GM21825 (cell line): ENCODE measurements at regions not wholly inside any gene's neighbourhood (a gene's known extent, or its start where the extent isn't known, plus 50 kb on each side); places are given as distances from the start of the nearest gene placed in this dataset.
"Not testable (repeated sequence)": the region's sequence is repeated elsewhere in the genome, so short reads cannot be mapped to it uniquely, and the experiment has no call there.

ENCODE experiments used
- ATAC-seq: cut with Tn5 transposase; IDR thresholded peaks from one replicate; pipeline ENCODE4 v1.9.1; 2021; ENCODE audit warnings: mild to moderate bottlenecking, moderate library complexity; ENCODE audit not compliant: unreplicated experiment

DNA sequence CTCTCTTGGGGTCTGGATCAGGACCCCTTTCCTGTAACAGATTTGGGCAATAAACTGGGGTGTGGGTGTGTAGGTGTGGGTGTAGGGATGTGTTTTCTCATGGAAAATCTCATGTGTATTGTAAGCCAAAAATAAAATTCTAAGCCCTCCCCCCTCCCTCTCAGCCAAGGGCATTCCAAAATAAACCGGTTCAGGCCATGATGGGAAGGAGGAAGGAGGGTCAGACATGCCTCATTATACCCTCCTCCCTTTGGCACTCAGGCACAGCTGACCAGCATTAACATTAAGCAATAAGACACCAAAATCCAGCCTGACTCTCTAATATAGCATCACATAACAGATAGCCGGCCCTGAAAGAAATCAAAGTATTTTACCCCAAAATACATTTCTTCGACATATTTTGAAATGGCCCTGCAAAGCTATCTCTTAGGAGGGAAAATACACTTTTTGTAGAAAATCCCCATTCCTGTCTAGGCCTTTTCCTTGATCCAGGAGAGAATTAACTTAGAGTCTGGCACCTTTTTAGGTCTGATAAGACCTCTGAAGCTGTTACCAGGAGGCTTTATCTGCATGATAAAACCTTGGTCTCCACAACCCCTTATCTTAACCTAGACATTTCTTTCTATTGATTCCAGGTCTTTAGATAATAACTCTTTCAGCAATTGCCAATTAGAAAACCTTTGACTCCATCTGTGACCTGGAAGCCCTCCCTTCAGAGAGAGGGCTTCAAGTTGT lies 128.7 kb upstream of the COL5A2 start:
- no peak for ATAC-seq

DNA sequence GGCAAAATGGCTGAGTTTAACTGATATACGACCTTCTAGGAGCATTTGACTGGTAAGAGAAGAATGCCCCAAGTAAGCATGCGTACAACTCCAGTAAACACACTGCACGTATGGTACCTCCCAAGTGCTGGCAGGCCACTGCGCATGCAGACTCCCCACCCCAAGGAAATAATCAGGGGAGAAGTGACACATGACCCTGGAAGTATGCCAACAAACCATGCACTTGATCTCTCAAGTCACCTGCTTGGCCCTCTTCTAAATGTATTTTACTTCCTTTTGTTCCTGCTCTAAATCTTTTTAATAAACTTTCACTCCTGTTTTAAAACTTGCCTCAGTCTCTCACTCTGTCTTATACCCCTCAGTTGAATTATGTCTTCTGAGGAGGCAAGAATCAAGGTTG lies 129.8 kb upstream of the COL5A2 start:
- no peak for ATAC-seq

DNA sequence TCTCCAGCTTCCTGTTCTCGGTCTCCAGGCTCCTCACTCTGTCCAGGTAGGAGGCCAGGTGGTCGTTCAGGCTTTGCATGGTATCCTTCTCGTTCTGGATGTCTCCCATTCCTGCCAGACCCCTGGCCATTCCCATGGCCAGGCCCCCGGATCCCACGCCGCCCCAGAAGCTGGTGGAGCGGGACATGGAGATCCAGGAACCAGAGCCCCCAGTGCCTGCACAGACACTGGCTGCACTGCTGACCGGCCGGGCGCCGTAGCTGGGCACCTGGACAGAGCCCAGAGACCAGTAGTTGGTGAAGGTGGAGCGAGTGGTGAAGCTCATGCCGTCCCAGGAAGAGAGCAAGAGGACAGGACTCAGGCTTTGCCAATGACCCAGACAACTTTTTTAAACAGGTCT lies 129.1 kb upstream of the WDR75 start:
- ATAC-seq: no peak

DNA sequence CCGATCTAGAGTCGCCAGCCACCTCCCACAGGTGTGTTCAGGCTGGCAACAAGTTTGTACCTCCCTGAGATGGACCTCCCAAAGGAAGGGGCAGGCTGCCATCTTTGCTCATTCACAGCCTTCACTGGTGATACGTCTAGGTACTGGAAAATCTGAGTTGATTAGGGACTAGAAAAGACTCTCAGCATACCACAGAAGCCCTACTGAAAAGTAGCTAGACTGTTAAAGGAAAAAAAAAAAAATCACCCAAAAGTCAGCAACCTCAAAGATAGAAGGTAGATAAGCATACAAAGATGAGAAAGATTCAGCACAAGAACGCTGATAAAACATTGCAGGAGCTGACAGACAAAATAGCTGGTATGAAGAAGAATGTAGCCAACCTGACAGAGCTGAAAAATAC lies 128.6 kb upstream of the WDR75 start:
- ATAC-seq: no peak

GRCh38 chr2:189318761-189319160 lies 122.5 kb upstream of the WDR75 start:
- no peak for ATAC-seq

GRCh38 chr2:189319424-189319823 lies 121.8 kb upstream of the WDR75 start:
- not testable (repeated sequence) for ATAC-seq

GRCh38 chr2:189327879-189328847 lies 113.1 kb upstream of the WDR75 start:
- ATAC-seq: no peak

- ATAC-seq: no peak
Observed at GRCh38 chr2:189328848-189329245, 112.4 kb upstream of the WDR75 start.

DNA sequence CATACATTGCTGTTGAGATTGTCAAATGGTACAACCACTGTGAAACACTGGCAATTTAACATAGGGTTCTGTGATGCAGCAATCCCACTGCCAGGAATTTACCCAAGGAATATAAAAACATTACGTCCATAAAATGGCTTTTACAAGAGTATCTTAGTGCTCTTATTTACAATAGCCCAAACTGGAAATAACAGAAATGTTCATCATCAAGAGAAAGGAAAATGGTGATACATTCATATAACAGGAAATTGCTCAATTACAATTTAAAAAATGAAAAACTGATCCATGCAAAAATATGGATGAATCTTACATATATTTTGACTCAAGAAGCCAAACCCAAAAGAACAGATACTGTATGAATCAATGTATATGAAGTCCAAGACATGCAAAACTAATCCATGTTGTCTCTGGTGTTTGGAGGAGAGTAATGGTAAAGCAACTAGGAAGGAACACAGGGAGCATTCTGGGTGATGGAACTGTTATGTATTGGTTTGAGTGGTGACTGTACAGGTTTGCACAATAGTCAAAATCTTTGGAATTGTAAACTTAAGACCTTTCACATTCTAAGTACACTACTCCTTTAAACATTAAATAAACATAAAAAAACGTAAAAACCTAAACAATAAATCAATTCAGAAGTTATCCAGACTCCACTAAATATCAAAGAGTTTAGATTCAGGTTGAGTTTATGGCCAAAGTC lies 104.8 kb upstream of the WDR75 start:
- ATAC-seq: no peak

GRCh38 chr2:189337656-189338055 lies 103.6 kb upstream of the WDR75 start:
- no peak for ATAC-seq

- ATAC-seq: no peak
Observed at GRCh38 chr2:189338115-189338514, 103.2 kb upstream of the WDR75 start.

- ATAC-seq: no peak
Observed at GRCh38 chr2:189341077-189341476, 100.2 kb upstream of the WDR75 start.

- no peak for ATAC-seq
Observed at GRCh38 chr2:189344043-189344442, 97.2 kb upstream of the WDR75 start.

DNA sequence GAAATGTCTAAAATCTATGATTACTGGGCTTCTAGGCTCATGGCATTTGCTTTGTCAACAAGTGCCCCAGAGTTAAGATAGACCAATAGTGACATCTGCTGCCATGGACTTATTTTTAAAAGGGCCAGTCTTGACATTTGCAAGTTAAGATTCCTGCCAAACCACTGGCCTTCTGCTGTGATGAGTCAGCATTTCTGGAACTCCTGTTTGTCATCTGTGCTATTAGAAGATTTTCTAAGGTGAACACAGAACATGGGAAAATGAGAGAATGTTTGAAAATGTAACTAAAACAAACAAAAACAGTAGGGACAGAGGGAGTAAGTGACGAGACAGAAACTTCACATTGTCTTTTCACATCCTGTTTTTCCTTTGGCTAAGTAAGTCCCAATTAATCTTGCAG lies 93.7 kb upstream of the WDR75 start:
- peak; percentile 77 for ATAC-seq

GRCh38 chr2:189348369-189348768 lies 92.9 kb upstream of the WDR75 start:
- no peak for ATAC-seq

GRCh38 chr2:189350540-189351209 lies 90.6 kb upstream of the WDR75 start:
- no peak for ATAC-seq

DNA sequence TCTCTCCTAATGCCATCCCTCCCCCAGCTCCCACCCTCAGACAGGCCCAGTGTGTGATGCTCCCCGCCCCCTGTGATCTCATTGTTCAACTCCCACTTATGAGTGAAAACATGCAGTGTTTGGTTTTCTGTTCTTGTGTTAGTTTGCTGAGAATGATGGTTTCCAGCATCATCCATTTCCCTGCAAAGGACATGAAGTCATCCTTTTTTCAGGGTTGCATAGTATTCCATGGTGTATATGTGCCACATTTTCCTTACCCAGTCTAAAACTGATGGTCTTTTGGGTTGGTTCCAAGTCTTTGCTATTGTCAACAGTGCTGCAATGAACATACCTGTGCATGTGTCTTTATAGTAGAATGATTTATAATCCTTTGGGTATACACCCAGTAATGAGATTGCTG lies 89.3 kb upstream of the WDR75 start:
- ATAC-seq: not testable (repeated sequence)

DNA sequence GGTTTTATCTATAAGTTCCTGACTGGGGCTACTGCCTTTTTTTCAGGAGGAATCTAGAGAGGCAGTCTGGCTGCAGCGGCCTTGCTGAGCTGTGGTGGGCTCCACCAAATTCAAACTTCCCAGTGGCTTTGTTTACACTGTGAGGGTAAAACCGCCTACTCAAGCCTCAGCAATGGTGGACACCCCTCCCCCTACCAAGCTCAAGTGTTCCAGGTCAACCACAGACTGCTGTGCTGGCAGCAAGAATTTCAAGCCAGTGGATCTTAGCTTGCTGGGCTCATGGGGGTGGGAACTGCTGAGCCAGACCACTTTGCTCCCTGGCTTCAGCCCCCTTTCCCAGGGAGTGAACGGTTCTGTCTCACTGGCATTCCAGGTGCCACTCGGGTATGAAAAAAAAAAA lies 83.9 kb upstream of the WDR75 start:
- not testable (repeated sequence) for ATAC-seq

DNA sequence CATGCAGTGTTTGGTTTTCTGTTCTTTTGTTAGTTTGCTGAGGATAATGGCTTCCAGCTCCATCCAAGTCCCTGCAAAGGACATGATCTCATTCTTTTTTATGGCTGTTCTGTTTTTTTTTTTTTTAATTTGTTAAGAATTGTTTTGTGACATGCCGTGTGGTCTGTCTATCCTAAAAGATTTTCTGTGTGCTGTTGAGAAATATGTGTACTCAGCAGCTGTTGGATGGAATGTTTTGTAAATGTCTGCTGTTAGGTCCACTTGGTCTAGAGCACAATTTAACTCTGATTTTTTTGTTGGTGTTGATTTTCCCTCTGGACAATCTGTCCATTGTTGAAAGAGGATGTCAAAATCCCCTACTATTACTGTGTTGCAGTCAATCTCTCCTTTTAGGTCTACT lies 80.4 kb upstream of the WDR75 start:
- ATAC-seq: no peak

DNA sequence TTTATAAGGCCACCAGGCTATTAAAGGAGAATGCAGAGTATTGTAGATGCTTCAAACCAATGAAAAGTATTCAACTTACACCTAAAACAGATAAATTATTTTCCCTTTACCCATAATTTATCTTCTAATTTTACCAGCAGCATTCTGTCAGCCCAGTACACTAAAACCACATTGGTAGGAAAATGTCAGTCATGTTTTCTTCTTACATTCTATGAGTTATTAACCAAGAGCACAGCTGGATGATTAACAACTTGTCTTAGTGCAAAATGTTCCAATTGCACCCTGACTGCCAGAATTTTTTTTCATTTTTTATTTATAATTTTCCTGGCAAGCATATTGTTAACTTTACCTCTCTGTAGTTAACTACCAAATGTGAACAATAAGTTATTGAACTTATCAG lies 79.0 kb upstream of the WDR75 start:
- ATAC-seq: no peak

DNA sequence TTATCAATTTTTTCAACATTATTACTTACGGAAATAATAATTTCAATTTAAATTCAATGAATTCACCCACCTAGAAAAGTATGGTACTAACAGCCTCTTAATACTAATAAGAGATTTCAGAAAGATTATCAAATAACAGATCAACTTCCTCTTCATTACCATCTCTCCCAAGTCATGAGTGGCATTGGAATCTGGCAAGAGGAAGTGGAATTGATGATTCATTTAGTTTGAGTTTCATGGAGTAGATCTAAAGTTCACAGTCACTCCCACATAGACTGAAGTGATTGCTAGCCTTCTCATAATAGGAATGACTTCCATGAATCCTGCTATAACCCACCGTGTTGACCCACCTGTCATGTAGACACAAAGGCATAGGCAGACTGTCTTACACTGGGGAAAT lies 77.7 kb upstream of the WDR75 start:
- no peak for ATAC-seq
